ENCODE measurements at regions not wholly inside any gene's neighbourhood (a gene's known extent, or its start where the extent isn't known, plus 50 kb on each side); places are given as distances from the start of the nearest gene placed in this dataset.

- Histone ChIP-seq H3K9me1 (ENCODE audit: insufficient read depth, low read length) (no peaks in the 10 kb centered on the region), H2AFZ (replicated peaks; ENCODE audit: low read length, poor library complexity) (no peak overlapping the region), H4K91ac (ENCODE audit: insufficient read depth, low read depth, low read length) (no peak overlapping the region), H4K5ac (ENCODE audit: low read depth, low read length) (no peak overlapping the region), H2BK15ac (ENCODE audit: low read depth, low read length) (no peak overlapping the region), H3K4me2 (ENCODE audit: low read depth, low read length) (no peak overlapping the region), H3K14ac (replicated peaks; ENCODE audit: low read depth, low read length) (no peak overlapping the region), H2BK120ac (ENCODE audit: low read depth, low read length) (no peak overlapping the region), H3K9ac (ENCODE audit: low read depth, low read length) (no peak overlapping the region), H3K9me3 (ENCODE audit: control insufficient read depth, insufficient read depth, low read length) (no peaks in the 10 kb centered on the region), H3K79me1 (ENCODE audit: low read depth in 1 of 2, low read length in 2 of 2) (no peaks in the 10 kb centered on the region), H3K27ac (ENCODE audit: insufficient read depth, low read length) (no peak overlapping the region), H2BK20ac (ENCODE audit: low read depth, low read length) (no peak overlapping the region), H3K36me3 (ENCODE audit: control insufficient read depth, insufficient read depth, low read length) (no peaks in the 10 kb centered on the region), H3K27me3 (ENCODE audit: control insufficient read depth, insufficient read depth, low read length) (no peaks in the 10 kb centered on the region), H4K20me1 (ENCODE audit: insufficient read depth, low read length) (no peaks in the 10 kb centered on the region), H2AK5ac (ENCODE audit: low read depth, low read length) (no peak overlapping the region), H3K4me1 (ENCODE audit: control insufficient read depth, insufficient read depth, low read length) (no peaks in the 10 kb centered on the region), H3K4me3 (ENCODE audit: insufficient read depth, low read depth, low read length) (no peak overlapping the region), H2BK5ac (ENCODE audit: low read depth, low read length, poor library complexity, severe bottlenecking) (no peak overlapping the region), H4K8ac (ENCODE audit: low read depth in 2 of 2, low read length in 2 of 2) (no peak overlapping the region), H3K56ac (ENCODE audit: extremely low read depth, insufficient read depth, low read length) (no peak overlapping the region), H3K4ac (ENCODE audit: low read depth, low read length) (no peak overlapping the region), H2AK9ac (replicated peaks; ENCODE audit: low read depth, low read length, poor library complexity) (no peak overlapping the region), H3K23ac (ENCODE audit: low read depth, low read length) (no peak overlapping the region), H3K18ac (ENCODE audit: low read depth, low read length) (no peak overlapping the region)
- ChIA-PET CTCF (no interaction called here), POLR2A (ENCODE audit: unreplicated experiment) (no interaction called here)
- WGBS, 2 experiments (ENCODE audit: extremely low coverage in 2 of 2, insufficient read length in 1 of 2): no CpG with 5 or more reads among the region's 2 CpGs
- no TSS peak for BruUV-seq (replicated peaks)
- TF ChIP-seq USF2 (IDR thresholded peaks at IDR 0.05; ENCODE audit: low read depth, low read length) (no peak), NFE2L2 (IDR thresholded peaks at IDR 0.05; ENCODE audit: low read depth, low read length) (no peak), BHLHE40 (IDR thresholded peaks at IDR 0.05; ENCODE audit: low read depth, low read length) (no peak), RAD21 (IDR thresholded peaks at IDR 0.05; ENCODE audit: low read length) (no peak), MAZ (IDR thresholded peaks at IDR 0.05; ENCODE audit: borderline replicate concordance, low read depth, low read length) (no peak), CEBPB (IDR thresholded peaks at IDR 0.05; ENCODE audit: low read depth, low read length) (no peak), POLR2A (IDR thresholded peaks at IDR 0.05; ENCODE audit: low read depth, low read length) (no peak), CTCF (conservative IDR thresholded peaks at IDR 0.05; ENCODE audit: low read depth, low read length) (no peak), MAFK (IDR thresholded peaks at IDR 0.05; ENCODE audit: low read depth, low read length) (no peak), CHD1 (IDR thresholded peaks at IDR 0.05; ENCODE audit: low read depth, low read length) (no peak), MXI1 (IDR thresholded peaks at IDR 0.05; ENCODE audit: borderline replicate concordance, low read depth, low read length) (no peak), ELK1 (IDR thresholded peaks at IDR 0.05; ENCODE audit: borderline replicate concordance, low read depth, low read length) (no peak)
- DNase-seq: no peak
- no peak for ATAC-seq (ENCODE audit: low read depth)
- dilution Hi-C loops (cut with HindIII; ENCODE audit: low sequenced_read_pairs, unreplicated experiment): no loop called here
- in situ Hi-C loops (cut with MboI; ENCODE audit: low sequenced_read_pairs): no loop called here
- intact Hi-C loops (cut with micrococcal nuclease): no loop called here
These were observed 1283.7 kb downstream of the MRPL39 start for GRCh38 chr21:24323536-24323935.

Data from IMR-90 (cell line).